ENCODE measurements at regions not wholly inside any gene's neighbourhood (a gene's known extent, or its start where the extent isn't known, plus 50 kb on each side); places are given as distances from the start of the nearest gene placed in this dataset.

GRCh38 chrX:25141684-25142083 lies 125.9 kb upstream of the ARX start:
- Histone ChIP-seq H3K9ac (ENCODE audit: control insufficient read depth, extremely low read depth, insufficient read depth, low read length) (no peak overlapping the region), H2AFZ (ENCODE audit: control insufficient read depth, low read length) (no peak overlapping the region), H3K9me3 (ENCODE audit: control insufficient read depth, low read depth, low read length) (no peaks in the 10 kb centered on the region), H3K4me2 (ENCODE audit: control insufficient read depth, extremely low read depth, insufficient read depth, low read depth, low read length) (no peak overlapping the region), H3K4me1 (ENCODE audit: control insufficient read depth, extremely low read depth, insufficient read depth, low read length) (no peaks in the 10 kb centered on the region), H3K36me3 (ENCODE audit: control insufficient read depth in 2 of 2, extremely low read depth in 1 of 2, insufficient read depth in 2 of 2, low read length in 2 of 2) (no peaks in the 10 kb centered on the region), H3K27ac (ENCODE audit: control insufficient read depth, insufficient read depth, low read length) (no peak overlapping the region), H3K27me3 (ENCODE audit: control insufficient read depth, extremely low read depth, insufficient read depth, low read length) (no peaks in the 10 kb centered on the region), H3K79me2 (ENCODE audit: control insufficient read depth, insufficient read depth, low read length) (no peaks in the 10 kb centered on the region), H3K4me3 (ENCODE audit: control insufficient read depth in 2 of 3, extremely low read depth in 1 of 3, insufficient read depth in 2 of 3, low read depth in 1 of 3, low read length in 3 of 3) (no peak overlapping the region), H3K9me1 (ENCODE audit: control insufficient read depth, extremely low read depth, insufficient read depth, low read length) (no peaks in the 10 kb centered on the region), H4K20me1 (ENCODE audit: control insufficient read depth, extremely low read depth, insufficient read depth, low read length) (no peaks in the 10 kb centered on the region)
- DNase-seq (ENCODE audit: low read depth, low spot score) = no peak
- FAIRE-seq = no peak
- dilution Hi-C loops (cut with MboI; ENCODE audit: extremely low pct_ligation_motif_present, low sequenced_read_pairs) = no loop called here
- TF ChIP-seq EZH2 (IDR thresholded peaks at IDR 0.05; ENCODE audit: low read length) (no peak), CTCF (optimal IDR thresholded peaks at IDR 0.05 in 1 of 3, IDR thresholded peaks at IDR 0.05 in 1 of 3, conservative IDR thresholded peaks at IDR 0.05 in 1 of 3; ENCODE audit: extremely low read depth in 1 of 3, insufficient read depth in 2 of 3, low read length in 3 of 3) (no peak)

- no peak overlapping the region for H3K9ac ChIP-seq (ENCODE audit: control insufficient read depth, extremely low read depth, insufficient read depth, low read length)
- H3K27ac ChIP-seq (ENCODE audit: control insufficient read depth, insufficient read depth, low read length) = no peak overlapping the region
- TF ChIP-seq EZH2 (IDR thresholded peaks at IDR 0.05; ENCODE audit: low read length) (no peak), CTCF (optimal IDR thresholded peaks at IDR 0.05 in 1 of 3, IDR thresholded peaks at IDR 0.05 in 1 of 3, conservative IDR thresholded peaks at IDR 0.05 in 1 of 3; ENCODE audit: extremely low read depth in 1 of 3, insufficient read depth in 2 of 3, low read length in 3 of 3) (no peak)
- H3K9me3 ChIP-seq (ENCODE audit: control insufficient read depth, low read depth, low read length) = no peaks in the 10 kb centered on the region
- no peak for DNase-seq (ENCODE audit: low read depth, low spot score)
- no peaks in the 10 kb centered on the region for H4K20me1 ChIP-seq (ENCODE audit: control insufficient read depth, extremely low read depth, insufficient read depth, low read length)
- H3K9me1 ChIP-seq (ENCODE audit: control insufficient read depth, extremely low read depth, insufficient read depth, low read length) = no peaks in the 10 kb centered on the region
- H2AFZ ChIP-seq (ENCODE audit: control insufficient read depth, low read length) = no peak overlapping the region
- H3K79me2 ChIP-seq (ENCODE audit: control insufficient read depth, insufficient read depth, low read length) = no peaks in the 10 kb centered on the region
- H3K4me2 ChIP-seq (ENCODE audit: control insufficient read depth, extremely low read depth, insufficient read depth, low read depth, low read length) = no peak overlapping the region
- H3K36me3 ChIP-seq (ENCODE audit: control insufficient read depth in 2 of 2, extremely low read depth in 1 of 2, insufficient read depth in 2 of 2, low read length in 2 of 2) = no peaks in the 10 kb centered on the region
- FAIRE-seq = no peak
- H3K4me1 ChIP-seq (ENCODE audit: control insufficient read depth, extremely low read depth, insufficient read depth, low read length) = no peaks in the 10 kb centered on the region
- no peaks in the 10 kb centered on the region for H3K27me3 ChIP-seq (ENCODE audit: control insufficient read depth, extremely low read depth, insufficient read depth, low read length)
- dilution Hi-C loops (cut with MboI; ENCODE audit: extremely low pct_ligation_motif_present, low sequenced_read_pairs) = no loop called here
- H3K4me3 ChIP-seq (ENCODE audit: control insufficient read depth in 2 of 3, extremely low read depth in 1 of 3, insufficient read depth in 2 of 3, low read depth in 1 of 3, low read length in 3 of 3) = no peak overlapping the region
Observed at GRCh38 chrX:25131055-25131454, 115.3 kb upstream of the ARX start.
